GM18505 (cell line): ENCODE measurements at regions not wholly inside any gene's neighbourhood (a gene's known extent, or its start where the extent isn't known, plus 50 kb on each side); places are given as distances from the start of the nearest gene placed in this dataset.

Source experiments
- ATAC-seq: cut with Tn5 transposase; IDR thresholded peaks from one replicate; pipeline ENCODE4 v1.9.1; 2021; ENCODE audit not compliant: unreplicated experiment
- POLR2A ChIP-seq: IDR thresholded peaks from 4 replicates; pipeline ENCODE4 v1.6.1; 2011; ENCODE audit warnings: borderline replicate concordance; ENCODE audit not compliant: insufficient read depth, insufficient read length; ENCODE audit errors: extremely low read depth

DNA sequence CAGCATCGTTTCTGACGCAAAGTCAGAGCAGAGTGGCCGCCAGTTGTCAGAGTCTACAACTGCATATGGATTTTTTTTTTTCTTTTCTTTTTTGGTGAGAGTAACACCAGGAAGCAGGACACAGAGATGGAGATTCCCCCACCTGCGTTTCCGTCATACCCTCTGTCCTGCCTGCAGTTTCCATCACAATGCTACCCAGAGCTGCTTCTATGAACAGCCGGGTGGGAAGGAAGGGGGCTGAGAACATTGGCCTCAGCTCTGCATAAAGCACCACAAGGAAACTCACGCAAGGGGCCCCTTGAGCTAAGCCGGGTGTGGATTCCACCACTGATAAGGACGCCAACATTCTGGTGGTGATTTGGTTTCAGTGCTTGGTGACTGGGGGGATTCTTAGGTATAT, 183.5 kb upstream of the AFDN start:
- no peak for TF ChIP-seq POLR2A
- ATAC-seq = no peak

DNA sequence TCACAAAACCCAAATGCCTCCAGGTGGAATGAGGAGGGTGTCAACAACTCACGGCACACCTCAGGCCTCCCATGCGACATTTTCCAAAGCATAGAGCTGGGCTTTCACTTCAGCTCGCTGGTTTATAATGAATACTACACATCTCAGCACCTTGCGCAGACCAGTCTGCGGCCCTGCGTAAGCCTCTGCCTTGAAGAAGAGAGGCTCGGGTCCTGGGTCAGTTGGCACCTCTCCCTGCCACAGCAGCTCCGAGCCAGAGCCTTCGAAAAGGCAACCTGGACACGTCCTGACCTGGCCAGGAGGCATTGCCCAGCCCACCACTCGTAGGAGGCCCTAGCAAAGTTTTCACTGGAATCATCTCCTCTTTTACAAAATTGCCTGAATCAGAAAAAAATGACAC, 183.0 kb upstream of the AFDN start:
- ATAC-seq = no peak
- no peak for TF ChIP-seq POLR2A

DNA sequence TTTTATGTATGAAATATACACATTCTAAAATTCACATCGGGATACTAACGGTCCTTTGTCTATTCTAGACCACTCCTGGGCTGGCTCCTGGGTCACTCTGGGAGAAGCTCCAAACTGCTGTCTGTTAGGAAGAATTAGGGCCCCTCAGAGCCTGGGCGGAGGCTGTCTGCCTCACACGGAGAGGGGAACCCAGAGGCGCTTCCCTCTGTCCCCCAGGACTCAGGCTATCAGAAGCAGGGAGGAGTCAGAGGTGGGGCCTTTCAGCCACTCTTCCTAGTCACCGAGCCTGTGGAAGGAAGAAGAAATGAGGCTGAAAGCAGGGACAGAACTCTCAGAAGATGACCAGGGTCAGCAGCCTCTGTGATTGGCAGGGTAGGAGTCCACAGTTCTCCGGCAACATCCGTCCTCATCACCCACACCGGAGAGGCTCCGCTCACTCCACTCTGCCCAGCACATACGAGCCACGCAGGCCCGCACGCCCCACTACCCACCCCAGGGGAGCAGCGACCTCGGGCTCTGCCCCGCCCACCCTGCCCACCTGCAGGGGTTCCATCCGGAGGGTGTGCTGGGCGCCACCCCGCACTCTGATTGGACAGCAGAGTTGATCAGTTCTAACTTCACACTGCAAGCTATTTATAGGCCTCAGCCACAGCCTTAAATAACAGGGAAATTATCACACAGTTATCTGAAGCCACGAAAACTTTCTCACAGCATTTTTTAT, 182.1 kb upstream of the AFDN start:
- no peak for TF ChIP-seq POLR2A
- ATAC-seq = no peak

DNA sequence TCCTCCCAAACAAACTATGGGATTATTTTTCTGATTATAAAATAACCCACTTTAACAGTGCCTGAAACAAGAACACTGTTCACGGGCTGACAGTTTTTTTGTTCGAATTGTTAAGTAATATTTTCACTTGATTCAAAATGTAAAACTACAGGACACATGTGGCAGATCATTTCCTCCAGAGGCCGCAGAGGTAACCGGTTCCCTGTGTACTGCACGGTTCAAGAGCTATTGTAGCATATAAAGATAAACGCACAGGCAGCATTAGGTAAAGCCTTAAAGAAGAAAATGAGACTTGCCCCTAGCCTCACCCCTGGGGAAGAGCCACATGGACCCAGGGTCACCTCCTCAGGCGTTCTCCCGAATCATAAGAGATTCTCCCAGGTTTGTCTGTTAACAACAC, 181.3 kb upstream of the AFDN start:
- no peak for TF ChIP-seq POLR2A
- ATAC-seq = no peak

DNA sequence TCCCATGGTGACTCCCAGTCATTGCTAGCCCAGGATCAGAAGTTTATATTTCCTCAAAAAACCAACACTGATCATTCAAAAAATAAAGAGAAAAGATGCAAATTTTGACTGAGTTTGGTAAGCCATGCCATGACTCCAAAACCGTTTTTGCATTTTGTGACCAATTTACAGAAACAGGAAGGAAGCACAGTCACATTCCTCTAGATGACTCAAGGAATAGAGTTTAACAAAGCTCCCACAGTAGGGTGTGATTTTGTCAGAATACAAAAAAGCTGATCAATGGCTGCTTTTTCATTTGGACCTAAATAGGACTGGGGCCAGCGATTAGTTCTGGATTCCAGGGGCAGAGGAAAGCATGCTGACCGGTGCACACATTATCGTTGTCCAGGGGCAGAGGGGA, 179.4 kb upstream of the AFDN start:
- no peak for TF ChIP-seq POLR2A

DNA sequence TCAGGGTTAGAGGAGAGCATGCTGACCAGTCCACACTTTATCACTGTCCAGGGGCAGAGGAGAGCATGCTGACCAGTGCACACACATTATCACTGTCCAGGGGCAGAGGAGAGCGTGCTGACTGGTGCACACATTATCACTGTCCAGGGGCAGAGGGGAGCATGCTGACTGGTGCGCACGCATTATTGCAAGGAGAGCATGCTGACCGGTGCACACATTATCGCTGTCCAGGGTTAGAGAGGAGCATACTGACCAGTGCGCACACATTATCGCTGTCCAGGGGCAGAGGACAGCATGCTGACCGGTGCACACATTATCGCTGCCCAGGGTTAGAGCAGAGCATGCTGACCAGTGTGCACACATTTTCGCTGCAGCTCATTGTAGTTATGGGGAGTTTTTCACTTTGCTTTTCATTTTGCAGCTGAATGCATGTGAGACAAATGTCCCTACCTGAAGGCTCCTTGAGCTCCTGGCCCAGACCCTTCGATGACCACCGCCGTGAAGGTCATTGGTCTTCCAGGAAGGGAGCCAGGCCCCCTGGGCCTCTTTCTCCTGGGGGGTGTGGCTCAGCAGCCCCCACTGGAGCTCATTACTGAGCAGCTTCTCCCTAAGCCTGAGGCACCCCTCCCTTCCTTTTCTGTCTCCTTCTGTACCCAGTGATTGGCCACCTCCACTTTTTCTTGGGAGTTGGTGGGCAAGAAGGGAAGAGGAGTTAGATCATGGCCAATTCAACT, 178.8 kb upstream of the AFDN start:
- ATAC-seq = no peak
- no peak for TF ChIP-seq POLR2A

More for the DNA sequence above, 179.4 kb upstream of the AFDN start:
- no peak for ATAC-seq

DNA sequence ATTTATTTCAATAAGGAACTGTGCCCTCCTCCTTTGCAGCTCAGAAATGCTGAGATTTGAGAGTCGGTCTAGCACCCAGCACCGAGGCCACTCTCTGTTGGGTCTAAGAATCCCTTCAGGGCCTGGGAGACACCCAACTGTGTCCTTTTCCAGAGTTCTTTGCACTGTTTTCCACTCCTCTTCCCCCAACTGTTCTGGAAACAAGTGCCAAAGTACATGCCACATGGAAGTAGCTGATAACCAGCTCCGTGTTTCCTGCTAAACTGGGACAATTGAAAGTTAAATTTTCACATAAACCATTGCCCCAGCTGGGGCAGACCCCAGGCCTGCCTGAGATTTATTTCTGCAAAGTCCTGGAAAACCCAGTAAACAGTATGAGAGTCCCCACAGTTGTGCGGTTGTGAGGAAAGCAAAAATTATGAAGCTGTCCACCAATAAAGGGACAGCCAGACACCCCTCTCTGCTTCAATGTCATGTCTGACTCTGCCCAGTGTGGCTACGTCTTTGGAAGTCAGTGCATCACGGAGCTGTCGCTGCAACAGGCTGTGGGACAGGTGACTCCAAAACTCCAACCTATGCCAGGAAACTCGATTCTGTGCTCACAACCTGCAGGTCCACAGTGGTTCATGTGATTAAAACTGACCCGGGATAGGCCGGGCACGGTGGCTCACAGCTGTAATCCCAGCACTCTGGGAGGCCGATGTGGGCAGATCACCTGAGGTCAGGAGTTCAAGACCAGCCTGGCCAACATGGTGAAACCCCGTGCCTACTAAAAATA, 178.0 kb upstream of the AFDN start:
- no peak for ATAC-seq
- no peak for TF ChIP-seq POLR2A

DNA sequence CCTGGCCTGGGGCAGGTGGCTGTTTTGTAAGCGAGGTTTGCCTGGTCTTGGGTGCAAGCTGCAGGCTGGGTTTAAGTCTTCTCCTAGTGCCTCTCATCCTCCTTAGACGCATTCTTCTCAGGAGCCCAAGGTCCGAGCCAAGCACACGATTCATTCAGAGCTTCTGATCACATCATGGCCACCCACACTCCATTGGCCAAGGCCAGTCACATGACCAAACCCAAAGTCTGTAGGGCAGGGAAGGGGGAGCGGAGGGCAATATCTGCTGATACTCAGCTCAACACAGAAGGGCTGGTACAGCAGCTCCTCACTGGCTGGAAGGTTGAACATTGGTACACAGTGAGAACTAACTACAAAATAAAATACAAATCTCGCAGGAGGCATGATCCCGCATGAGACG, 177.2 kb upstream of the AFDN start:
- no peak for TF ChIP-seq POLR2A
- ATAC-seq = no peak

DNA sequence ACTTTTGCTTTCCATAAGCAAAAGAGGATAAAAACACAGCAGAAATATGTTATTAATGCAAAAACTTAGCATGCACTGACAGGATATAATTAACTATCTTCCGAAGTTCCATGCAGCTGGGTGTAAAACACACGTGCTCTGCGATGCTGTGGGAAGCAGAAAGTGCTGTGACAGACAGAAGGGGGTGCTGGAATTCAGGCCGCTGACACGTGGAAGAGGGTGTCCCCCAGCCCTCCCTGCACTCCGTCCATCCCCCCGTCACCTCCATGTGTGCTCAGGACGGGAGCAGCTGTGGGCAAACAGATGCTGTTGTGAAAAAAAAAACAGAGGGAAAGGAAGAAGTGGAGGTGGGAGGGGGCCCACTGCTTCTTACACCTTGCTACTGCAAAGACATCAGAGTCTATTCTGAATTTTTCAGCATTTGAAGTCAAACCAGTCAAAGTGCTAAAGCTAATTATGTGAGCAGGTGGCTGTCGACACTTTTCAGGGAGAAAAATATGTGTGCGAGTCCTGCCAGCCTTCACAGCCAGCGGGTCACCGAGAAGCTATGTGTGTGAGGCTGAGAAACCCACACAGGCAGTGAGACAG, 175.9 kb upstream of the AFDN start:
- TF ChIP-seq POLR2A = no peak

DNA sequence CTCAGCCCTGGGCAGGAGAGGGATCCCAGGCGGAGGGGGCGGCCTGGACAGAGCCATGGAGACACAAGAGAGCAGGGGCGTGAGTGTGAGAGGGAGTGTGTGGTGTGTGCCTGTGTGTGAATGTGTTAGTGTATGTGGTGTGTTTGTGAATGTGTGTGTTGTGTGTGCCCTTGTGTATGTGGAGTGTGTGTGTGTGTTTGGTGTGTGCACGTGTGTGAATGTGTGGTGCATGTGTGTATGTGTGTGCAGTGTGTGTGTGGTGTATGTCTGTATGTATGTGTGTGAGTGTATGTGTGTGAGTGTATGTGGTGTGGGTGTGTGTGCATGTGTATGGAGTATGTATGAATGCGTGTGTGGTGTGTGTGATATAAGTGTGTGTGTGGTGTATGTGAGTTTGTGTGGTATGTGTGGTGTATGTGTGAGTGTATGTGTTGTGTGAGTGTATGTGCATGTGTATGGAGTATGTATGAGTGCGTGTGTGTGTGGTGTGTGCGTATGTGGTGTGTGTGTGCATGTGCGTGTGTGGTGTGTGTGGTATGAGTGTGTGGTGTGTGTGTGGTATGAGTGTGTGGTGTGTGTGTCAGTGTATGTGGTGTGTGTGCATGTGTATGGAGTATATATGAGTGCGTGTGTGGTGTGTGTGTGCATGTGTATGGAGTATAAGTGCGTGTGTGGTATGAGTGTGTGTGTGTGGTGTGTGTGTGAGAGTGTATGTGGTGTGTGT, 175.2 kb upstream of the AFDN start:
- no peak for TF ChIP-seq POLR2A
- no peak for ATAC-seq

More for the DNA sequence above, 175.9 kb upstream of the AFDN start:
- no peak for ATAC-seq

DNA sequence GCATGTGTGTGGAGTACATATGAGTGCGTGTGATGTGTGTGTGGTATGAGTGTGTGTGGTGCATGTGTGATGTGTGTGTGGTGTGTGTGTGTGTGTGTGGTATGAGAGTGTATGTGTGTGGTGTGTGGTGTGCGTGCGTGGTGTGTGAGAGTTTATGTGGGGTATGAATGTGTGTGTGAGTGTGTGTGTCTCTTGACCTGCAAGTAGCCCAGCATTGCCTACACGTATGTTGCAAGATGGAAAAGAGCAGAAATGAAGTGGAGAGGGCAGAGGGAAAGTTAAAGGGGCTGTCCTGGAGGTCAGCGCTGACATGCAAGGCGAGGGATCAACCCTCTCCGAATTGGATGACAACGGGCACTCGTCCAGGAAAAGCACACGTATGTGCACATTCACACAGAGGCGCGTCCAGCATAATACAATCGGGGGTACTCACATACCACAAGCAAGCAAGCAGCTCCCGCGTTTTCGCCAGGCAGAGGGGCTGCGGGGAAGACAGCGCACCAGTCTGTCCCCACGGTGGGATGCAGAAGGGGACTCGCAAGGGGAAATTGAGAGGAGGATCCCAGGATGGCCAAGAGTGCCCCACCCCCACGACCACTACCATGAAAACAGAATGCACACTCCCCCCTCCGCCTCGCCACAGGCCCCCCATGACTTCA, 174.5 kb upstream of the AFDN start:
- no peak for TF ChIP-seq POLR2A
- no peak for ATAC-seq

DNA sequence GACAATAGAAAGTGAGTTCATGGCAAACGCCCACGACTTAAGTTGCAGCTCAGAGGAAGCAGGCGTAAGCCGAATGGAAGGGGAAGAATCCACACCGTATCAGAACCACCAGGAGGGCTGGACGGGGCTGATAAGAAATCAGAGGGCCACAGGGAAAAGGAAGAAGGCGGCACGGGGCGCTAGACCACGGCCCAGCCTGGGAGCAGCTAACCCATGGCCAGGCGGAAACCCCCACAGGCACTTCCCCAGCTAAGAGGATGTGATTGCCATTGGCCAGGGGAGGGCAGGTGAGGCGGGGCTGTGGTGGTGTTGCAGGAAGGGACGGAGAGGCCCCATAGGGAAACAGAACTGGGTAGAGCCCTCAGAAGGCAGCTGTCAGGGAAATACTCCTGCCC, 174.0 kb upstream of the AFDN start:
- no peak for TF ChIP-seq POLR2A
- ATAC-seq = no peak
